Vagina (tissue), 2 donors: ENCODE measurements at regions not wholly inside any gene's neighbourhood (a gene's known extent, or its start where the extent isn't known, plus 50 kb on each side); places are given as distances from the start of the nearest gene placed in this dataset.

Source experiments
- POLR2A ChIP-seq, 2 donors: fragments of 450-650 bp; IDR thresholded peaks; one replicate each; pipeline ENCODE4 v1.6.1; 2017; ENCODE audit warnings: antibody characterized with exemption in 2 of 2, mild to moderate bottlenecking in 2 of 2, moderate library complexity in 2 of 2
- TF ChIP-seq, protein P1 (sequence below), 3 experiments: fragments of 450-650 bp in 2 of 3; fragments of 200-600 bp in 1 of 3; sonication (generic) in 1 of 3; IDR thresholded peaks; one replicate each; pipeline ENCODE4 v1.5.1; 2017 to 2019; ENCODE audit warnings: antibody characterized with exemption in 3 of 3, mild to moderate bottlenecking in 2 of 3, moderate library complexity in 2 of 3

DNA sequence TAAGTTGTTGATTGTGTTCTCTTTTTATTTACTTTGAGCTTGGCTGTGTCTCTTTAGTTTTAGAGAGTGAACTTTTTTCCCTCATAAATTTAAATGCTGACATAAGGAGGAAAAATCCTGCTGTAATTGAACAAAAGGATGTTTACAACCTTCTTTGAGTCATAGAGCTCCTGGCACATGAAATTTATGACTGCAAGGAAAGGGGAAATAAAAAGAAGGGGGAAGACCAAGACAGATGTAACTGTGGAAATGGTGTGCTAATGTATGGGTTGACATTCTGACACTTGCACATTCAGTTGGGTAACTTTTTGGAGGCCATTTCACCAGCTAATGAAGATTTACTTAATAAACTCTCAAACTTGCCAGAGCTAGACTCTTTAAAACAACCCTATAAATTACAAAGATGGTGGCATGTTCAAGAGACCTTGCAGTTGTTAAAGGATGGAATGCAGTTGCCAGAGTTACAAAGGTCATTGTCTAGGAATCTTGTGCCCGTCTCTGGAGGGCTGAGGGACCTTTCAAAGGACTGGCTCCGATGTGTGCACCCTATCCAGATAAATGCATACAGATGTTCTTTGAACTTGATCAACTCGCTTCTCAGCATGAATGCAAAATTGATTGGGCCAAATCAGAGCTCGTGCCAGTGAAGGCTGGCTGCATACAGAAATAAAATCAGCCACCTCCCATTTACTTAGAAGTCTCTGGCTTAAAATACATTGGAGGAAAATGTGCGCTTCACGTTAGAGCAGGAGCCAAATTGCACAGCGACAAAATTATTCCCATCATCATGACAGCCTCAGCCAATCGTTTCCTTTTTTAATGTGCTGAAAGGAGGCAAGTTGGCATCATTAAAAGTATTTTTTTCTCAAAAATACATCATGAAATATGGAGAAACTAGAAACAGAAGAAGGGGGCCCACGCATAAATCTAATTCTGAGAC is 289.0 kb upstream of the XYLT1 start:
- TF ChIP-seq POLR2A (IDR thresholded peaks at IDR 0.05) = no peak
- TF ChIP-seq, protein P1, sequence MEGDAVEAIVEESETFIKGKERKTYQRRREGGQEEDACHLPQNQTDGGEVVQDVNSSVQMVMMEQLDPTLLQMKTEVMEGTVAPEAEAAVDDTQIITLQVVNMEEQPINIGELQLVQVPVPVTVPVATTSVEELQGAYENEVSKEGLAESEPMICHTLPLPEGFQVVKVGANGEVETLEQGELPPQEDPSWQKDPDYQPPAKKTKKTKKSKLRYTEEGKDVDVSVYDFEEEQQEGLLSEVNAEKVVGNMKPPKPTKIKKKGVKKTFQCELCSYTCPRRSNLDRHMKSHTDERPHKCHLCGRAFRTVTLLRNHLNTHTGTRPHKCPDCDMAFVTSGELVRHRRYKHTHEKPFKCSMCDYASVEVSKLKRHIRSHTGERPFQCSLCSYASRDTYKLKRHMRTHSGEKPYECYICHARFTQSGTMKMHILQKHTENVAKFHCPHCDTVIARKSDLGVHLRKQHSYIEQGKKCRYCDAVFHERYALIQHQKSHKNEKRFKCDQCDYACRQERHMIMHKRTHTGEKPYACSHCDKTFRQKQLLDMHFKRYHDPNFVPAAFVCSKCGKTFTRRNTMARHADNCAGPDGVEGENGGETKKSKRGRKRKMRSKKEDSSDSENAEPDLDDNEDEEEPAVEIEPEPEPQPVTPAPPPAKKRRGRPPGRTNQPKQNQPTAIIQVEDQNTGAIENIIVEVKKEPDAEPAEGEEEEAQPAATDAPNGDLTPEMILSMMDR (IDR thresholded peaks at IDR 0.05) = no peak
